Astrocyte of the spinal cord (primary cell): ENCODE measurements at regions not wholly inside any gene's neighbourhood (a gene's known extent, or its start where the extent isn't known, plus 50 kb on each side); places are given as distances from the start of the nearest gene placed in this dataset.

ENCODE experiments used
- DNase-seq: peaks from one replicate; pipeline ENCODE4 v3.0.0; 2011; ENCODE audit warnings: low read depth, low spot score
- H3K4me3 ChIP-seq: 2 replicates; pipeline ENCODE4 v1.5.1; 2011; ENCODE audit warnings: low read depth, mild to moderate bottlenecking, low read length, moderate library complexity
- in situ Hi-C: cut with HindIII; loops from 2 replicates; pipeline ENCODE4 v1.10.0; 2017; ENCODE audit warnings: low sequenced_read_pairs
- TF ChIP-seq, protein P1 (sequence below): IDR thresholded peaks from 2 replicates; pipeline ENCODE4 v1.5.1; 2012; ENCODE audit warnings: low read depth, mild to moderate bottlenecking, low read length, inconsistent platforms

DNA sequence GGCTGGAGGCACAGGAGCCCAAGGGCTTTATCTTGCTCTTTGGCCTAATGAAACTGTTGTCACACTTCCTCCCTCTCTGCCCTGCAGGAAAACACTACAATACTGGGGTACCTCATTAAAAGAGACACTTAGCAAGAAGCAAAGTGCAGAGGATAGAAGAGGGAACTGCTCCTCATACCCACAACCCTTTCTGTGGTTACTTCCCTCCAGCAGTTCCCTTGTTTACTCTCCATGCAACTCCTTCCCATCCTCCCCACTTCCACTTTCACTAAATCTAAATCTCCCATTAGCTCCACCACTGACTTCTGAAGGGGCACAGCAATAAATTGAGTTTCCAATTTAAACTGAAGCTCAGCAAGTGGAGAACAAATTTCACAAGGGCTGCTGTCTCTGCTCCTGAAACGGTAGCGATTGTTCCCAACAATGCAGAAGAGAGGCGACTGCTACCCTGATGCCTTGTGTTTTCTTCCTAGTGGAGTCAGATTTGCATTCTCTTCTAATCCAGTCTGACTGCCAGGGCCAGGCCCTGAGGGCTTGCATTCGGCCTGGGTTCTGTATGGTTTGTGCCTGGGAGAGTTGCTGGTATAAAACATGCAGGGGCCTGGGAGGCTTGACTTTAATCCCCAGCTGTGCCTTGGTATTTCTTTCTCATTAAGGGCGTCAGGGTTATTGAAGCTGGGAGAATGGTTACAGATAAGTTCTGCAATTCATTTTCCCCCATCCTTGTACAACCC is 454.7 kb downstream of the TFAP2B start:
- DNase-seq = no peak
- H3K4me3 ChIP-seq = no peak overlapping the region
- in situ Hi-C loops = no loop called here

DNA sequence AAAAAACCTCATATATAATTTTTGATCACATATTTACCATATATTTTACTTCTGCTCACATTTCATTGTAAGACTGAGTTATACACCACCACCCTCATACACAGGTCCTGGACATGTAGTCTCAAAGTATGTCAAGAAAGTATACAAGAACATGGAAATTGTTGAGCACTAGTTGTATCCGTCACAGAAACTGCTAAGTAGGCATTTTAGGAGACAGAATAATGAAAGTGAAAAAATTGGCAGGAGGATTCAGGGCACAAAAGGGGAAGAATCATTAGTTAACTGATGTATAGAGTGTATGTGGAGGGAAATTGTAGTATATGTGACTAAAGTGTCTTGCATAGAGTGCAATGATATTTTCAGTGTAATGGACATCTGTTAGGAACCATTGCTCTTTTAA is 458.8 kb downstream of the TFAP2B start:
- TF ChIP-seq, protein P1, sequence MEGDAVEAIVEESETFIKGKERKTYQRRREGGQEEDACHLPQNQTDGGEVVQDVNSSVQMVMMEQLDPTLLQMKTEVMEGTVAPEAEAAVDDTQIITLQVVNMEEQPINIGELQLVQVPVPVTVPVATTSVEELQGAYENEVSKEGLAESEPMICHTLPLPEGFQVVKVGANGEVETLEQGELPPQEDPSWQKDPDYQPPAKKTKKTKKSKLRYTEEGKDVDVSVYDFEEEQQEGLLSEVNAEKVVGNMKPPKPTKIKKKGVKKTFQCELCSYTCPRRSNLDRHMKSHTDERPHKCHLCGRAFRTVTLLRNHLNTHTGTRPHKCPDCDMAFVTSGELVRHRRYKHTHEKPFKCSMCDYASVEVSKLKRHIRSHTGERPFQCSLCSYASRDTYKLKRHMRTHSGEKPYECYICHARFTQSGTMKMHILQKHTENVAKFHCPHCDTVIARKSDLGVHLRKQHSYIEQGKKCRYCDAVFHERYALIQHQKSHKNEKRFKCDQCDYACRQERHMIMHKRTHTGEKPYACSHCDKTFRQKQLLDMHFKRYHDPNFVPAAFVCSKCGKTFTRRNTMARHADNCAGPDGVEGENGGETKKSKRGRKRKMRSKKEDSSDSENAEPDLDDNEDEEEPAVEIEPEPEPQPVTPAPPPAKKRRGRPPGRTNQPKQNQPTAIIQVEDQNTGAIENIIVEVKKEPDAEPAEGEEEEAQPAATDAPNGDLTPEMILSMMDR = no peak
- no peak overlapping the region for H3K4me3 ChIP-seq
- in situ Hi-C loops = no loop called here
- no peak for DNase-seq

More for the DNA sequence above, 454.7 kb downstream of the TFAP2B start:
- TF ChIP-seq, protein P1 = no peak

DNA sequence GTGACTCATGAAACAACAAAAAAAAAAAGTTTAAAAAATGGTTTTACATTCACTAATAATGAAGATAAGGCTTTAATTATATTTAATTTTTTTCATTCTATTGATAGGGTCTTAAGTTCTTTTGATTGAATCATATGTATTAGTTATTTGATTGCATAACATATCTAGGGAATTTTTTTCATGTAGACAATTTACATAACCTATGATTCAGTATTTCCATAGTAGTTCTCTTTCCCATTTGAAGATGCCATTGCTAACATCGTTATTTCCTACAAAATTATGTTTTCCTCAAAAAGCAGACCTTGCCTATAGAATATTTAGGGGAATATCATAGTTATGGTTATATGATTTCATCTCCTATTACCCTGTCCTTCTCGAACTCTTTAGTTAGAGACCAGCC is 463.4 kb downstream of the TFAP2B start:
- DNase-seq = no peak
- in situ Hi-C loops = no loop called here
- no peak overlapping the region for H3K4me3 ChIP-seq
- TF ChIP-seq, protein P1 = no peak

DNA sequence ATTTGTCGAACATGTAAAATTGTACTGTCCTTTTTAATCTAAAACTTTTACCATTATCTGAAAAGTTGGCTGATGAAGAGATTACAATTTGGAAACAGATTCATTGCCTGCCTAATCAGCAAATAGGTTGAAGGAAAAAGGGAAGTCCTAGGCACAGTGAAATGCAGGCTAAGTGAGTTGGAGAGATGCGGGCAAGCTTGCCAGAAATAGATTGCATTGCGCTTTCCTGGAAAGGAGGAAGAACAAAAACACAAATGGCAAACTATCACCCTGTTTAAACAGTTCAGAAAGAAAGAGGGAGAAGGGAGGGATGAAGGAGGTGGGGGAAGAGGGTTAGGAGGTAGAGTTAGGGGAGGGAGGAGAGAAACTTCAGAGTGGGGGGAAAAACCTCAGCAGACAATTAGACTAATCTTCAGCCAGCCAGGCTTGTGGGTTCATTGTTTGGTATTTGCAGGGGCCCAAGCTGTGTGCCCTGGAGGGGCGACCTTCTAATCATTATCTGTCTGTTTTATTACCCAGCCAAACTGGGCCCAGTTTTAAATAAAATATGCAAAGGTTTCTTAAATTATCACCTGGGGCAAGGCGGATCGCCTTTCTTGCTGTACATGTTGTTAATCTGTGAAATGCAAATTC is 465.2 kb downstream of the TFAP2B start:
- in situ Hi-C loops = no loop called here
- DNase-seq = no peak
- TF ChIP-seq, protein P1 = no peak
- no peak overlapping the region for H3K4me3 ChIP-seq

DNA sequence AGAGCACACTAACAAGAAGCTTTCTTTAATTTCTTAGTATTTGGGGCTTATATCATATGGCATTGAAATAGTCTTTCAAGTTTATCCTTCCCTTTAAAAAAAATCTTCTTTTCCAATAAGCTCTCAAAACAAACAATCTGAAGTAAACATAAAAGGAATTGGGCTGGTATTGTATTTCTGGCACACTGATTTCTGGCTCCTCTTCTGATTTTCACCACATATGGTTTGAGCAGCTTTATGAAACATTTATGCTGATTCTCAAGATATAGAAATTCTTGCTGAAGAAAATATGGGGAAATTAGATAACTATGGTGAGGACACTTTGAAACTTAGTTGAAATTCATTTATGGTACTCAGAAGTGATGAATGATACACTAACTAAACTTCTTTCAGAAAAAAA is 467.2 kb downstream of the TFAP2B start:
- in situ Hi-C loops = no loop called here
- DNase-seq = no peak
- H3K4me3 ChIP-seq = no peak overlapping the region
- TF ChIP-seq, protein P1 = no peak

DNA sequence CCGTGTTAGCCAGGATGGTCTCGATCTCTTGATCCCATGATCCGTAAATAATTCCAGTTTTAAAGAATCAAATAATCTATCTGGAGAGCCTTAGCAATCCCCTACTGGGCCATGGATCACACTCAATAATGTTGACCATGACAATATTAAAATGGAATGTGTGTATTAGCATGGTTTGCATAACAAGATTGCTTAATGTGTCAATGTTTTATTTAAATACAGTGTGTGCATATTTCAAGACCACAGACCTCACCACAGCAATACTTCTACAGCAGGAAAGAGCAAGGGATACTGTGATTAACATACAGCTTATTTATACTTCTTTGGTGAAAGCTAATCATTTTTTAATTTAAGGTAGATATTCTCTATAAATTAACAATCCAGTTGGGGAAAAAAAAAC is 470.4 kb downstream of the TFAP2B start:
- TF ChIP-seq, protein P1 = no peak
- no peak overlapping the region for H3K4me3 ChIP-seq
- peak; percentile 13 for DNase-seq
- in situ Hi-C loops = no loop called here
